Gastrocnemius medialis (tissue), 4 donors: ENCODE measurements at regions not wholly inside any gene's neighbourhood (a gene's known extent, or its start where the extent isn't known, plus 50 kb on each side); places are given as distances from the start of the nearest gene placed in this dataset.
"Not testable (repeated sequence)": the region's sequence is repeated elsewhere in the genome, so short reads cannot be mapped to it uniquely, and the experiment has no call there.

Experiments
- ATAC-seq, 2 donors: fragments of 150-250 bp; one replicate each; pipeline ENCODE4 v1.9.1; 2016
- DNase-seq, 2 donors: peaks; one replicate each; pipeline ENCODE4 v3.0.0-alpha.2; 2019
- H3K27ac ChIP-seq, 4 donors: fragments of 200-600 bp; sonication (generic); 1 replicate in 1 of 4; 2 replicates in 3 of 4; pipeline ENCODE4 v1.5.1; 2016 to 2018; ENCODE audit warnings: mild to moderate bottlenecking in 2 of 4, moderate library complexity in 1 of 4
- H3K27me3 ChIP-seq, 3 donors: fragments of 200-600 bp; sonication (generic) in 2 of 3; 1 replicate in 1 of 3; 2 replicates in 2 of 3; pipeline versions ENCODE4 v1.5.1 to v1.6.0; 2016 to 2019; ENCODE audit warnings: mild to moderate bottlenecking in 1 of 3, moderate library complexity in 1 of 3
- H3K36me3 ChIP-seq, 2 donors: fragments of 200-600 bp; sonication (generic) in 1 of 2; one replicate each; pipeline ENCODE4 v1.5.1; 2017 to 2018
- H3K4me1 ChIP-seq, 2 donors: fragments of 200-600 bp; sonication (generic) in 1 of 2; one replicate each; pipeline ENCODE4 v1.5.1; 2016 to 2017; ENCODE audit warnings: mild to moderate bottlenecking in 2 of 2
- H3K4me3 ChIP-seq, 4 donors: fragments of 200-600 bp; sonication (generic) in 3 of 4; 1 replicate in 1 of 4; 2 replicates in 3 of 4; pipeline ENCODE4 v1.5.1; 2016 to 2019; ENCODE audit warnings: mild to moderate bottlenecking in 2 of 4
- H3K9me3 ChIP-seq, 3 donors: fragments of 200-600 bp; sonication (generic) in 2 of 3; 1 replicate in 1 of 3; 2 replicates in 2 of 3; pipeline ENCODE4 v1.5.1; 2016 to 2019
- POLR2A ChIP-seq, 2 donors: fragments of 450-650 bp; IDR thresholded peaks; one replicate each; pipeline ENCODE4 v1.6.1; 2017; ENCODE audit warnings: antibody characterized with exemption in 2 of 2, mild to moderate bottlenecking in 2 of 2, moderate library complexity in 2 of 2
- in situ Hi-C, 4 donors: fragments of 200-750 bp; cut with MboI; loops; one replicate each; pipeline versions ENCODE4 v1.15.0 to v1.8.0; 2017; ENCODE audit warnings: low sequenced_read_pairs in 4 of 4
- intact Hi-C: fragments of 100-400 bp; cut with DNase I; formaldehyde crosslinking; loops from one replicate; pipeline ENCODE4 v1.15.1; 2023; ENCODE audit warnings: low total_unique reads

- ATAC-seq, H3K4me1 ChIP-seq, H3K27me3 ChIP-seq, H3K4me3 ChIP-seq, DNase-seq, H3K27ac ChIP-seq, in situ Hi-C loops, H3K36me3 ChIP-seq, H3K9me3 ChIP-seq, intact Hi-C loops: not testable (repeated sequence)
Measured at GRCh38 chr5:34205347-34205746, 162.3 kb upstream of the C1QTNF3 start.

GRCh38 chr5:34217386-34217785 is 174.4 kb upstream of the C1QTNF3 start:
- H3K27me3 ChIP-seq: not testable (repeated sequence)

GRCh38 chr5:34221329-34222073 is 178.5 kb upstream of the C1QTNF3 start:
- DNase-seq: peak in 1 of 2 donors; percentile 9
- H3K27me3 ChIP-seq, H3K36me3 ChIP-seq, H3K4me1 ChIP-seq, H3K4me3 ChIP-seq, ATAC-seq, H3K9me3 ChIP-seq, in situ Hi-C loops, intact Hi-C loops, H3K27ac ChIP-seq: not testable (repeated sequence)

More at GRCh38 chr5:34217386-34217785, 174.4 kb upstream of the C1QTNF3 start:
- ATAC-seq, H3K4me1 ChIP-seq, H3K9me3 ChIP-seq, in situ Hi-C loops, DNase-seq, intact Hi-C loops, H3K27ac ChIP-seq, H3K36me3 ChIP-seq, H3K4me3 ChIP-seq: not testable (repeated sequence)

GRCh38 chr5:34223158-34223557 is 180.1 kb upstream of the C1QTNF3 start:
- H3K4me1 ChIP-seq, in situ Hi-C loops, H3K4me3 ChIP-seq, H3K9me3 ChIP-seq, H3K27ac ChIP-seq, H3K27me3 ChIP-seq, intact Hi-C loops, DNase-seq, ATAC-seq, H3K36me3 ChIP-seq: not testable (repeated sequence)

GRCh38 chr5:34230402-34230801 is 187.4 kb upstream of the C1QTNF3 start:
- H3K27ac ChIP-seq, H3K36me3 ChIP-seq, in situ Hi-C loops, DNase-seq, H3K27me3 ChIP-seq, H3K9me3 ChIP-seq, intact Hi-C loops, H3K4me3 ChIP-seq, H3K4me1 ChIP-seq, ATAC-seq: not testable (repeated sequence)

- H3K27me3 ChIP-seq, in situ Hi-C loops, ATAC-seq, H3K4me1 ChIP-seq, DNase-seq, H3K36me3 ChIP-seq, H3K9me3 ChIP-seq, intact Hi-C loops: not testable (repeated sequence)
- Histone ChIP-seq H3K27ac (peak overlapping the region; percentile 80 to 94 (median 86)), H3K4me3 (peak overlapping the region; percentile 53 to 81 (median 58))
Measured at GRCh38 chr5:34243802-34244201, 200.8 kb upstream of the C1QTNF3 start.

GRCh38 chr5:34244281-34245031 is 201.4 kb upstream of the C1QTNF3 start:
- DNase-seq: peak; percentile 41 to 62
- in situ Hi-C loops, intact Hi-C loops, H3K36me3 ChIP-seq, H3K9me3 ChIP-seq, H3K4me1 ChIP-seq, H3K27me3 ChIP-seq: not testable (repeated sequence)
- Histone ChIP-seq H3K4me3 (peak overlapping the region; percentile 53 to 81 (median 58)), H3K27ac (peak overlapping the region; percentile 80 to 94 (median 86))
- peak in 1 of 2 donors; percentile 39 for TF ChIP-seq POLR2A (IDR thresholded peaks at IDR 0.05)
- peak; percentile 36 to 70 for ATAC-seq

- H3K36me3 ChIP-seq, intact Hi-C loops, H3K4me1 ChIP-seq, in situ Hi-C loops, DNase-seq, H3K27me3 ChIP-seq, H3K9me3 ChIP-seq: not testable (repeated sequence)
- peak; percentile 73 to 93 for ATAC-seq
- Histone ChIP-seq H3K4me3 (peak overlapping the region; percentile 53 to 81 (median 58)), H3K27ac (peak overlapping the region; percentile 80 to 94 (median 86))
Measured at GRCh38 chr5:34245032-34245394, 202.0 kb upstream of the C1QTNF3 start.

- ATAC-seq, H3K36me3 ChIP-seq, H3K4me1 ChIP-seq, in situ Hi-C loops, H3K27me3 ChIP-seq, H3K9me3 ChIP-seq, intact Hi-C loops: not testable (repeated sequence)
- Histone ChIP-seq H3K27ac (peak overlapping the region; percentile 82 to 88 (median 84)), H3K4me3 (peak overlapping the region; percentile 22 to 48 (median 28))
- peak in 1 of 2 donors; percentile 11 for DNase-seq
Measured at GRCh38 chr5:34245813-34246212, 202.8 kb upstream of the C1QTNF3 start.

GRCh38 chr5:34258598-34258997 is 215.6 kb upstream of the C1QTNF3 start:
- H3K9me3 ChIP-seq, H3K4me3 ChIP-seq, in situ Hi-C loops, intact Hi-C loops, ATAC-seq, H3K4me1 ChIP-seq, H3K27ac ChIP-seq, H3K27me3 ChIP-seq, DNase-seq, H3K36me3 ChIP-seq: not testable (repeated sequence)

GRCh38 chr5:34261020-34261419 is 218.0 kb upstream of the C1QTNF3 start:
- H3K4me1 ChIP-seq, ATAC-seq, H3K9me3 ChIP-seq, in situ Hi-C loops, H3K27me3 ChIP-seq, H3K4me3 ChIP-seq, DNase-seq, H3K36me3 ChIP-seq, H3K27ac ChIP-seq, intact Hi-C loops: not testable (repeated sequence)

GRCh38 chr5:34266151-34266550 is 223.1 kb upstream of the C1QTNF3 start:
- intact Hi-C loops, in situ Hi-C loops, H3K27me3 ChIP-seq, DNase-seq, ATAC-seq, H3K9me3 ChIP-seq, H3K36me3 ChIP-seq, H3K4me1 ChIP-seq, H3K27ac ChIP-seq, H3K4me3 ChIP-seq: not testable (repeated sequence)
